H1 (cell line): ENCODE measurements at regions not wholly inside any gene's neighbourhood (a gene's known extent, or its start where the extent isn't known, plus 50 kb on each side); places are given as distances from the start of the nearest gene placed in this dataset.

ENCODE experiments used
- CTCF ChIA-PET: fragments of 300-600 bp; sonication (Branson Sonifier 250); formaldehyde crosslinking; loops from one replicate; lab custom pipeline; 2021; ENCODE audit not compliant: partially characterized antibody; lab: Charles Lee
- POLR2A ChIA-PET: fragments of 300-600 bp; sonication (Branson Sonifier 250); formaldehyde crosslinking; loops from one replicate; lab custom pipeline; 2021; ENCODE audit warnings: inconsistent platforms; ENCODE audit not compliant: partially characterized antibody; lab: Charles Lee
- DNase-seq, 2 experiments: peaks; one replicate each; pipeline versions ENCODE4 v3.0.0 to v3.0.0-alpha.2; 2010 to 2022; ENCODE audit warnings: low spot score in 2 of 2, low read depth in 1 of 2, mixed read lengths in 1 of 2
- FAIRE-seq: peaks from 2 replicates; lab custom pipeline; 2011; peaks lifted over from hg19 to GRCh38; lab: Jason Lieb, UNC
- H2AFZ ChIP-seq: 2 replicates; pipeline ENCODE4 v1.8.1; 2012; ENCODE audit warnings: low read length, inconsistent platforms
- H2AK5ac ChIP-seq: 2 replicates; pipeline ENCODE4 v1.6.1; 2013; ENCODE audit warnings: low read depth, low read length
- H2BK120ac ChIP-seq: replicated peaks from 2 replicates; pipeline ENCODE3; 2013; ENCODE audit warnings: low read depth, low read length, inconsistent platforms
- H2BK12ac ChIP-seq: 2 replicates; pipeline ENCODE4 v1.6.1; 2013; ENCODE audit warnings: low read depth, low read length
- H2BK15ac ChIP-seq: 2 replicates; pipeline ENCODE4 v1.6.1; 2013; ENCODE audit warnings: low read length
- H2BK20ac ChIP-seq: 2 replicates; pipeline ENCODE4 v1.6.1; 2013; ENCODE audit warnings: low read length
- H2BK5ac ChIP-seq: 2 replicates; pipeline ENCODE4 v1.6.1; 2013; ENCODE audit warnings: low read depth, low read length
- H3K14ac ChIP-seq: 2 replicates; pipeline ENCODE4 v1.6.1; 2013; ENCODE audit warnings: inconsistent platforms; ENCODE audit not compliant: insufficient read length
- H3K18ac ChIP-seq: 2 replicates; pipeline ENCODE4 v1.6.1; 2013; ENCODE audit warnings: low read length; ENCODE audit errors: extremely low read depth
- H3K23ac ChIP-seq: 2 replicates; pipeline ENCODE4 v1.6.1; 2013; ENCODE audit warnings: inconsistent platforms; ENCODE audit not compliant: insufficient read length
- H3K23me2 ChIP-seq: 2 replicates; pipeline ENCODE4 v1.6.1; 2013; ENCODE audit warnings: low read depth, low read length
- H3K27ac ChIP-seq: 2 replicates; pipeline ENCODE4 v1.6.1; 2011; ENCODE audit warnings: low read depth, low read length, inconsistent platforms
- H3K27me3 ChIP-seq, 4 experiments: replicated peaks in 1 of 4; 1 replicate in 1 of 4; 2 replicates in 3 of 4; pipeline versions ENCODE4 v1.6.1 to v1.8.1; 2011 to 2013; ENCODE audit warnings: low read length in 3 of 4, mild to moderate bottlenecking in 3 of 4, inconsistent platforms in 2 of 4, mixed read lengths in 2 of 4, moderate library complexity in 1 of 4; ENCODE audit not compliant: control insufficient read depth in 3 of 4, insufficient read depth in 3 of 4; ENCODE audit errors: extremely low read depth in 1 of 4
- H3K36me3 ChIP-seq, 4 experiments: 2 replicates each; pipeline versions ENCODE4 v1.6.1 to v1.8.1; 2011 to 2013; ENCODE audit warnings: mild to moderate bottlenecking in 4 of 4, low read length in 3 of 4, moderate library complexity in 2 of 4, control low read depth in 1 of 4, inconsistent platforms in 1 of 4; ENCODE audit not compliant: insufficient read depth in 4 of 4, control insufficient read depth in 2 of 4
- H3K4ac ChIP-seq: replicated peaks from 2 replicates; pipeline ENCODE3; 2013; ENCODE audit warnings: low read length, low read depth, mixed read lengths, inconsistent platforms; ENCODE audit not compliant: insufficient read length
- H3K4me1 ChIP-seq, 4 experiments: replicated peaks in 1 of 4; 1 replicate in 1 of 4; 2 replicates in 3 of 4; pipeline versions ENCODE4 v1.6.1 to v1.8.1; 2011 to 2013; ENCODE audit warnings: low read length in 3 of 4, inconsistent platforms in 2 of 4, mixed read lengths in 1 of 4; ENCODE audit not compliant: insufficient read depth in 4 of 4, control insufficient read depth in 3 of 4
- H3K4me2 ChIP-seq, 2 experiments: 2 replicates each; pipeline versions ENCODE4 v1.6.1 to v1.8.1; 2011 to 2013; ENCODE audit warnings: low read depth in 2 of 2, low read length in 2 of 2, control low read depth in 1 of 2, inconsistent platforms in 1 of 2, mild to moderate bottlenecking in 1 of 2; ENCODE audit not compliant: insufficient read depth in 1 of 2
- H3K4me3 ChIP-seq, 4 experiments: fragments of 200-600, 300-600 bp in 1 of 4; sonication (generic), shearing (Covaris generic), sonication (Bioruptor Twin) in 1 of 4; 2 replicates each; pipeline versions ENCODE4 v1.5.1 to v1.8.1; 2011 to 2016; ENCODE audit warnings: low read length in 4 of 4, low read depth in 3 of 4, control low read depth in 2 of 4, inconsistent platforms in 2 of 4, mild to moderate bottlenecking in 2 of 4, mixed read lengths in 1 of 4, moderate library complexity in 1 of 4; ENCODE audit not compliant: insufficient read depth in 2 of 4; ENCODE audit errors: extremely low read depth in 1 of 4
- H3K56ac ChIP-seq: replicated peaks from 2 replicates; pipeline ENCODE3; 2013; ENCODE audit warnings: low read depth, mild to moderate bottlenecking, mixed read lengths, low read length, inconsistent platforms; ENCODE audit not compliant: insufficient read length
- H3K79me1 ChIP-seq: 2 replicates; pipeline ENCODE4 v1.6.1; 2013; ENCODE audit warnings: low read depth, low read length, control low read depth
- H3K79me2 ChIP-seq, 2 experiments: 2 replicates each; pipeline versions ENCODE4 v1.6.1 to v1.8.1; 2012 to 2013; ENCODE audit warnings: low read length in 2 of 2, mild to moderate bottlenecking in 2 of 2, inconsistent platforms in 1 of 2; ENCODE audit not compliant: insufficient read depth in 2 of 2, control insufficient read depth in 1 of 2
- H3K9ac ChIP-seq, 4 experiments: replicated peaks in 1 of 4; 1 replicate in 1 of 4; 2 replicates in 3 of 4; pipeline versions ENCODE4 v1.6.1 to v1.8.1; 2011 to 2013; ENCODE audit warnings: low read depth in 3 of 4, low read length in 3 of 4, control low read depth in 2 of 4, mild to moderate bottlenecking in 2 of 4, moderate library complexity in 2 of 4, inconsistent platforms in 1 of 4; ENCODE audit errors: extremely low read depth in 1 of 4
- H3K9me3 ChIP-seq, 2 experiments: 2 replicates each; pipeline versions ENCODE4 v1.6.1 to v1.8.1; 2012 to 2013; ENCODE audit warnings: mild to moderate bottlenecking in 2 of 2, moderate library complexity in 2 of 2, control low read depth in 1 of 2, inconsistent platforms in 1 of 2, low read depth in 1 of 2, low read length in 1 of 2, mixed read lengths in 1 of 2; ENCODE audit not compliant: insufficient read depth in 2 of 2
- H4K20me1 ChIP-seq, 2 experiments: replicated peaks in 1 of 2; 2 replicates each; pipeline versions ENCODE3 to v1.8.1; 2011 to 2013; ENCODE audit warnings: inconsistent platforms in 2 of 2, low read length in 2 of 2, mild to moderate bottlenecking in 1 of 2; ENCODE audit not compliant: insufficient read depth in 2 of 2, control insufficient read depth in 1 of 2
- H4K5ac ChIP-seq: 2 replicates; pipeline ENCODE4 v1.6.1; 2013; ENCODE audit warnings: low read length, low read depth, mixed read lengths, inconsistent platforms; ENCODE audit not compliant: insufficient read length
- H4K8ac ChIP-seq: 2 replicates; pipeline ENCODE4 v1.8.0; 2013; ENCODE audit warnings: mild to moderate bottlenecking, moderate library complexity, low read length, inconsistent platforms; ENCODE audit not compliant: insufficient read depth; ENCODE audit errors: extremely low read depth
- H4K91ac ChIP-seq: replicated peaks from 2 replicates; pipeline ENCODE3; 2013; ENCODE audit warnings: low read length, mixed read lengths, inconsistent platforms; ENCODE audit not compliant: insufficient read length
- ASH2L ChIP-seq: fragments of 200-600, 300-600 bp; sonication (generic); IDR thresholded peaks from one replicate; pipeline ENCODE4 v1.7.1; 2017; ENCODE audit warnings: low read length
- EGR1 ChIP-seq: IDR thresholded peaks from 2 replicates; pipeline ENCODE4 v1.6.1; 2011; ENCODE audit warnings: low read depth, low read length, borderline replicate concordance
- EZH2 ChIP-seq: fragments of 200-600 bp; sonication (generic); IDR thresholded peaks from 2 replicates; pipeline ENCODE4 v1.7.1; 2012; ENCODE audit warnings: low read depth, mild to moderate bottlenecking, moderate library complexity, low read length, inconsistent platforms; ENCODE audit not compliant: severe bottlenecking
- GABPA ChIP-seq: IDR thresholded peaks from 2 replicates; pipeline ENCODE4 v1.6.1; 2011; ENCODE audit warnings: mild to moderate bottlenecking, low read length, moderate library complexity, borderline replicate concordance; ENCODE audit not compliant: insufficient read depth
- HDAC2 ChIP-seq, 2 experiments: fragments of 300-600 bp in 1 of 2; sonication (generic) in 1 of 2; IDR thresholded peaks; 2 replicates each; pipeline ENCODE4 v1.6.1; 2011 to 2012; ENCODE audit warnings: low read depth in 2 of 2, low read length in 2 of 2, mild to moderate bottlenecking in 2 of 2, moderate library complexity in 2 of 2, borderline replicate concordance in 1 of 2, inconsistent platforms in 1 of 2
- HDAC6 ChIP-seq: IDR thresholded peaks from one replicate; pipeline ENCODE4 v1.7.1; 2012; ENCODE audit warnings: low read depth, mild to moderate bottlenecking, inconsistent platforms, low read length, moderate library complexity
- JUND ChIP-seq: IDR thresholded peaks from 2 replicates; pipeline ENCODE4 v1.6.1; 2011; ENCODE audit warnings: mild to moderate bottlenecking, improper control_type of control experiment, low read length
- PHF8 ChIP-seq: fragments of 200-600 bp; sonication (generic); conservative IDR thresholded peaks from 2 replicates; pipeline ENCODE4 v1.7.1; 2012; ENCODE audit warnings: low read depth, mild to moderate bottlenecking, inconsistent platforms, low read length, moderate library complexity
- POU5F1 ChIP-seq: IDR thresholded peaks from 2 replicates; pipeline ENCODE4 v1.6.1; 2011; ENCODE audit warnings: low read depth, mild to moderate bottlenecking, low read length, moderate library complexity
- RNF2 ChIP-seq: fragments of 200-900, 300-1000 bp; sonication (generic); IDR thresholded peaks from 2 replicates; pipeline ENCODE4 v1.7.1; 2016; ENCODE audit warnings: borderline replicate concordance, low read depth, mild to moderate bottlenecking, antibody characterized with exemption, low read length; ENCODE audit not compliant: poor library complexity, severe bottlenecking; ENCODE audit errors: missing control alignments
- SIN3A ChIP-seq, 2 experiments: IDR thresholded peaks in 1 of 2; conservative IDR thresholded peaks in 1 of 2; 2 replicates each; pipeline ENCODE4 v1.6.1; 2011 to 2012; ENCODE audit warnings: low read length in 2 of 2, improper control_type of control experiment in 1 of 2, low read depth in 1 of 2, mild to moderate bottlenecking in 1 of 2
- SIRT6 ChIP-seq: IDR thresholded peaks from one replicate; pipeline ENCODE4 v1.7.1; 2012; ENCODE audit warnings: low read length, inconsistent platforms
- SP1 ChIP-seq: IDR thresholded peaks from 2 replicates; pipeline ENCODE4 v1.6.1; 2011; ENCODE audit warnings: low read depth, low read length
- SP4 ChIP-seq: IDR thresholded peaks from 2 replicates; pipeline ENCODE4 v1.6.1; 2012; ENCODE audit warnings: low read length, inconsistent platforms
- TEAD4 ChIP-seq: IDR thresholded peaks from 2 replicates; pipeline ENCODE4 v1.6.1; 2012; ENCODE audit warnings: low read depth, low read length, inconsistent platforms, mixed read lengths
- WGBS, 2 experiments: shearing (Covaris generic) in 1 of 2; methylation state at CpG; one replicate each; pipeline versions ENCODE4 v1.1.6 to v1.1.7; 2013 to 2015; ENCODE audit warnings: low lambda C conversion rate in 2 of 2, mixed read lengths in 2 of 2, inconsistent platforms in 1 of 2, low coverage in 1 of 2, missing lambda C conversion rate in 1 of 2; ENCODE audit not compliant: insufficient replicate concordance in 2 of 2, insufficient coverage in 1 of 2, insufficient read length in 1 of 2; ENCODE audit errors: extremely low coverage in 1 of 2, missing lambda C conversion rate in 1 of 2; 5-methylcytosine and 5-hydroxymethylcytosine counted together

DNA sequence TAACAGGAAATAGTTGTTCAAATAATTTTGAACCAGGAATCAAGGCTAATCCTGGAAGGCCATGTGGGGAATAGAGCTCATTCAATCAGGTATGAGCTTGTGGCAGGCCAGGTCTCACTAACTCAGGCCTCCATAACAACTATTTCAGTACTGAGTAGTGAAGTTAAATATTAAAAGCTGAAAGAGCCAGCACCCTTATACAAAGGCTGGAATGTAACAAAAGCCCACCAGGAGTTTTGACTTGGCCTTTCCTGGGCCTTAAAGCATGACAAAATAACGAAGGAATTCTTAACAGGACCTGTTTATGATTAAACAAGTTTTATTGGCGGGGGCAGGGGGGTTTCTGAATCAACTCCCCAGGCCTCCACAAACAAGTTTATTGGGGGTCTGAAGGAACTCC, 1146.7 kb downstream of the CDH9 start:
- DNase-seq (no peak), FAIRE-seq (peak; percentile 32)
- H4K91ac ChIP-seq: no peak overlapping the region
- H4K8ac ChIP-seq: no peak overlapping the region
- POLR2A ChIA-PET: no interaction called here
- no peaks in the 10 kb centered on the region for H4K20me1 ChIP-seq
- H3K9ac ChIP-seq: no peak overlapping the region
- no peak overlapping the region for H2BK12ac ChIP-seq
- no peak overlapping the region for H3K27ac ChIP-seq
- H3K4me3 ChIP-seq: no peak overlapping the region
- CTCF ChIA-PET: interaction anchor here (0.6 kb wide), 1 partner anchor 1843 kb away, joined by 3 read pairs; no protein-coding TSS in a partner anchor
- no peaks in the 10 kb centered on the region for H3K79me2 ChIP-seq
- H2BK120ac ChIP-seq: no peak overlapping the region
- no peak overlapping the region for H4K5ac ChIP-seq
- no peak overlapping the region for H3K4me2 ChIP-seq
- no peaks in the 10 kb centered on the region for H3K79me1 ChIP-seq
- H2BK15ac ChIP-seq: no peak overlapping the region
- H3K4ac ChIP-seq: no peak overlapping the region
- H3K4me1 ChIP-seq: no peaks in the 10 kb centered on the region
- H3K9me3 ChIP-seq: peaks cover 12 to 17% of the 10 kb centered on the region in 2 experiments
- H2AFZ ChIP-seq: no peak overlapping the region
- H2AK5ac ChIP-seq: no peak overlapping the region
- H3K36me3 ChIP-seq: no peaks in the 10 kb centered on the region; a peak in 1 of 8 replicates
- no peak overlapping the region for H3K23ac ChIP-seq
- no peak overlapping the region for H2BK5ac ChIP-seq
- no peak overlapping the region for H3K56ac ChIP-seq
- H3K23me2 ChIP-seq: no peaks in the 10 kb centered on the region
- no peak overlapping the region for H3K14ac ChIP-seq
- no peak overlapping the region for H3K18ac ChIP-seq
- H3K27me3 ChIP-seq: no peaks in the 10 kb centered on the region
- TF ChIP-seq SIN3A (conservative IDR thresholded peaks at IDR 0.05 in 1 of 2, IDR thresholded peaks at IDR 0.05 in 1 of 2; ENCODE audit: low read depth in 1 of 2, low read length in 2 of 2) (no peak), EGR1 (no peak), HDAC2 (IDR thresholded peaks at IDR 0.05; ENCODE audit: borderline replicate concordance in 1 of 2, low read depth in 2 of 2, low read length in 2 of 2) (no peak), SIRT6 (no peak), PHF8 (no peak), HDAC6 (no peak), SP4 (no peak), GABPA (no peak), EZH2 (no peak), RNF2 (no peak), ASH2L (no peak), TEAD4 (no peak), POU5F1 (no peak), JUND (no peak), SP1 (no peak)
- no peak overlapping the region for H2BK20ac ChIP-seq
- 61% methylated on average over 1 of the region's 2 CpGs; no CpG with 5 or more reads in 1 of the 2 experiments for WGBS, 2 experiments
